Occipital lobe (tissue), 1 donor: ENCODE measurements at regions not wholly inside any gene's neighbourhood (a gene's known extent, or its start where the extent isn't known, plus 50 kb on each side); places are given as distances from the start of the nearest gene placed in this dataset.
"Not testable (repeated sequence)": the region's sequence is repeated elsewhere in the genome, so short reads cannot be mapped to it uniquely, and the experiment has no call there.

Experiments used
- DNase-seq: peaks from one replicate; lab custom pipeline; 2025; lab: John Stamatoyannopoulos, UW

DNA sequence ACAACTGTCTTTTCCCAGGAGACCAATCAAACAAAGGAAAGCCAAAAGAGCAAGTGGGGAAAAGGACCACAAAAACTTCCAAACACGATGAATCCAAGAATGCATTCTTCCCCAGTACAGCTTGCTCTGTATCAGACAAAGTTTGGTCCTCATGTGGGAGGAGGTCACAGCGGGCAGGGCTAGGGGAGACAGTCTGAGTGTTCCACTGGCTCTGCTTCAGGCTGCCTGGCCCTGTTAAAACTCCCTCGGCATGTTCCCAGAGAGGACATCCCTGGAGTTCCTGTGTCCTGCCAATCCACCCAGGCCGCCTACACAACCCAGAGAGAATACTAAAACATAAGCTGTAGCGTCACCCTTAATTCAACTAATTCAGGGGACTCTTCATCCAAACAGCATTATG, 415.1 kb upstream of the DYNLRB2 start:
- DNase-seq: no peak

DNA sequence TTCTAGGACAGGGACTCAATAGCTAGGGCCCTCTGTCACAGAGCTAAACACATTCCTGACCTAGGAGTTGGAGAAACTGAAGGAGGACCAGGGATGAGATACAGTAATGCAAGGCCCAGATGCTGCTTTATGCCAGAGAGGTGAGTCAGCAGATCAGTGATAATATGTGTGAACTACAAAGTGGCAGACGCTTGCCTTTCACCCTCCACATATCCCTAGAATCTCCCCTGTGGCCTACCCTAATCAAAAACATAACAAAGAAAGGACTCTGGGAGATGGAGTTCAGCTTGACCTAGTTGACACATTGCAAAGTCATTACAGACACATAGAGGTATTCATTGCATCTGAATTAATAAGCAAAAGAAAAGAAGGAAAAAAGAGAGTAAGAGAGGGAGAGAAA, 417.6 kb upstream of the DYNLRB2 start:
- DNase-seq: no peak

DNA sequence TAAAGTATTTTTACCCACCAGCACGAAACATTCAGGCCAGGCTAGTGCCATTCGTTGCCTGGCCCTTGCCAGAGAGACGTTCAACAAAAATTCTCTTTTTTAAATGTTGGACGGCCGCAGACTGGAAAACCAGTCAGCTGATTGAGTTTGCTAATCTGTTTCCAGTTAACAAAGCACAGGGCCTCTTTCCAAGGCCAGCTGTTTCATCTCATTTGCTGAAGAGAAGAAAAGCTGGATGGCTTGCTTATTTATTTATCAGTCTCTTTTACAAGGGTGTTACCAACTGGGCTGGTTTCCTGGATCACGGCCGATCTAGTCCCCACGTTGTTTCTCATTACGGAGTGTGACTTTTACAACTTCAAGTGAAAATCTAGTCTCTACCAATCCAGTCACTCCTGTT, 418.7 kb upstream of the DYNLRB2 start:
- DNase-seq: no peak

DNA sequence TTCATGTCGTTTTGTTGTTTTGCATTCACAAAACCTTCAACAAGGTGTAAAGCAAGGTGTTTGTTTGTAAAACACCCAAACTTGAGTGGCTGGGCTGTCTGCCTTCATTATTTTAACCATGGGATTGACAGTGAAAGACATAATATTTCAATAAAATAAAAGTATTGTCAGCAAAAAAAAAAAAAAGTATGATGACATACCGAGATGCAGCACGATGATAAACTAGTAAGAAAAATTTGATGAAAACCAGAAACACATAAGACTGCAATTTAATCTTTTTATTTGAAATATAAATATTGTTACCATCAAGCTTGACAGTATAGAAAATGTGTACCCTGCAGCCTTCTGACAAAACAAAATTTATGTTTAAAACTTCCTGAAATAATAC, 419.3 kb upstream of the DYNLRB2 start:
- DNase-seq: no peak

DNA sequence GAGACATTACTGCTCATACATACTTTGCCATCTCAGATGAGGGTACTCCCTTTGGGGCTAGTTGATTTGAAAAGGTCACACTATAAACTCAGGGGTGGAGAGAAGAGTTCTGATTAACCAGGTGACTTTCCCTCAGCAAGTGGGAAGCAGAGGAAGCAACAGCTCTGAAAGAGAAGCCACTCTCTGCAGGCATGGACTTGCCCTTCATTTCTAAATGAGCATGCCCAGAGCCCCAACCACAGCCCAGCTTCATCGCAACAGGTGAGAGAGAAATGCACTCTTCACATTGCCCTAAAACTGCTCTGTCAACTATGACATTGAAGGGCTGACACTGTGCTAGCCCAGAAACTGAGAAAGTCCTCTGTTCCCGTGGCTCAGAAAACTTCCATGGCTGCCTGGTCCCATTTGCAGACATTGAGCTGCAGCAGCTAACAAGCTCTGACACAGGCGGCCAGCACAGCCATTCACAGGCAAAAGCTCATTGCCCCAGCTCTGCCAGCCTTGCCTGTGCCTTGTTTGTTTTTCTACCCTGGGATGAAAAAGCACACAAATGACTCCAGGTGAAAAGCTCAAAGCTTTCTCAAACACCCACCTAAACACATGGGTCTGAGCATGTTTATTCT, 419.8 kb upstream of the DYNLRB2 start:
- no peak for DNase-seq

DNA sequence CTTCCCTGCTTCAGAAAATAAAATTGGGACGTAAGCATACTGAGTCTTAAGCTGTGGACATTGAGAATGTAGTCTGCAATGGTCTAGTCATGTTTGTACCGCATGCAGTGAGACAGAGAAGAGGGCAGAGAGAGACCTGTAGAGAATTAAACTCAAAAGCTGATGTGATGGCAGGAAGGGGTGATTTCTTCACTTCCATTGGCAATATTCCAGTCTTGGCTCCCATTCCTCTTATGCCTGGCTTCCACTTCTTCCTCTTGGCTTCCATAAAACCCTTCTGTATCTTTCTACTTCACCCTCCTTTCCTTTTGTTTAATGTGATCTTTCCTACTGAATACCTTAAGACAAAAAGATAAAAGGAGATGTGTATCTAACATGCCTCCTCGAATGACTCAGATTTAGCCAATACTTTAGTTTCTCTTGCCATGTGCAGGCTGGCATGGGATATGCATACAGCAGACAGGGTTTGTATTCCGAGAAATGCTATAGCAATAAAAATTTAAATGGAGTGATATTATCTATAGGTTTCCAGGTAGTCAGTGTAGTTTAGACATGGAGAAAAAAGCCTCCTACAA, 423.1 kb upstream of the DYNLRB2 start:
- no peak for DNase-seq

DNA sequence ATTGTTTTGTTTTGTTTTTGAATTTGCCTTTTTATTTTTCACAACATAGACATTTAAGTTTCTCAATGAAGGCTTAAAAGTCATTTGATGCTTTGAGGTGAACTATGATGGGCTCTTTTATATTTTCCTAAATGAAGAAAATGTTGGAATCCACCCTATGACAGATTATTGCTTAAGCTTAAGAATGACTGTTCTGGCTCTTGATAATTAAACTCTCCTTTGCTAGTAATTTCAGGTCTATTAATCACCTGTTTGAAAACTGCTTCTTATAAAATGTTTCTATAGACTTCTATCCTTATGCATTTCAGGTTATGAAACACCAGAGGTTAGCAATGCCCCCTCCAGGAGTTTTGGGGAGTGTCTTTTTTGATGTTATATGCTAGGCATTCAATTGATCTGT, 424.1 kb upstream of the DYNLRB2 start:
- DNase-seq: no peak

DNA sequence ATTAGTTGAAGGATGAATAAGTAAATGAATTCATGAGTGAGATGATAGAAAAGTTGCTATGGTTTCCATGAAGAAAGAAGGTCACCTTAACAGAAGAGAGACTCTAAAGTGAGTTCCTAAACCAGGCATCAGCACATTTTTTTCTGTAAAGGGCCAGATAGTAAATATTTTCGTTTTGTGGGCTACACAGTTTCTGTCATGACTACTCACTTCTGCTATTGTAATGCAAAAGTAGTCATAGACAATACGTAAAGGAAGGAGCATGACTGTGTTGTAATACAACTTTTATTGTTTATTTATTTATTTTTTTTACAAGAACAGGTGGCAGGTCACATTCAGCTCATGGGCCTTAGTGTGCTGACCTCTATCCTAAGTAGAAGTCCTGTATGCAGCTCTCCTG, 426.1 kb upstream of the DYNLRB2 start:
- no peak for DNase-seq

DNA sequence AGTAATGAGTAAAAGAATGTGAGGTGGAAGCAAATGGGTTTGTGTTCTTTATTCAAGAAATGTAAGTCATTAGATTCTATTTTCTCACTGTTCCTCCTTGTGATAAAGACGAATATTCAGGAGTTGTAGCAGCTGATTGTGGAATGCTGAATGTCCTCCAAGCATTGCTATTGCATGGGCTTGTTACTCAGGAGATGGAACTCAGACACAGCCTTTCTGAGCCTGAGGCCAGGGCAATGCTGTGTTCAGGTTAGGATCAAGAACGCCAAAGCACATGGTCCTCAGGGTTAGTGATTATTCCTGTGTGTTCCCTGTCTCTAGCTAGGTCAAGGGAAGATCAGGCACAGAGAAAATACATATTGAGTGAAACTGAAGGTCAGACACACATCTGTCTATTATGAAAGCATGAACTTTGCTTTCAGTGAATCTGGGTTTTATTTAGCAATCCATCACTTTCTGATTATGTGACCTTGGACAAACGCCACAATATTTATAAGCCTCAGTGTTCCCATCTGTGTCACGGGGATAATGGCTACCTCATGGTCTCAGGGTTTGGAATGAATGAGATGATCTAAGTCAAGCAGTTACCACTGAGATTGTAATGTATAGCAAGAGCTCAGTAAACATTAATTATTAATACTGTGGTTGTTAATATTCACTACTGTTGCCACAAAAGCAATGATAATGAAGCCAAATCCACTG, 426.8 kb upstream of the DYNLRB2 start:
- DNase-seq: no peak

DNA sequence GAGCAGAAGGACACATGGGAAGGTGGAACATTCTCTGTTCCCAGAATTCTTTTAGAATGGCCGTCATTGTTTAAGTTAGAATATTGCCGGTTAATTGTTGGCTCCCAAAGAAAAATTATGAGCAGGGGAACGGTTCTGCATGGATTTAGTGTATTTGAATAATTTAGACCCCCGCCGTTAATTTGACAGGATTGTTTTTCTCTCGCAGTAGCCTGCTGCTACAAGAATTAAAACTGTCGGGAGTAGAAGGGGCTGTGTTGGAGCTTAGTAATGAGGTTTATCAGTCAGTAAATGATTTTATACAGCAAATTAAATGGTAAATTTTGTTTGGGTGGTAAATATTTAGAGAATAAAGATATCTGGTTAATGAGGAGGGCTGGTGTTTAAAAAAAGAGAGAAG, 431.2 kb upstream of the DYNLRB2 start:
- DNase-seq: no peak

DNA sequence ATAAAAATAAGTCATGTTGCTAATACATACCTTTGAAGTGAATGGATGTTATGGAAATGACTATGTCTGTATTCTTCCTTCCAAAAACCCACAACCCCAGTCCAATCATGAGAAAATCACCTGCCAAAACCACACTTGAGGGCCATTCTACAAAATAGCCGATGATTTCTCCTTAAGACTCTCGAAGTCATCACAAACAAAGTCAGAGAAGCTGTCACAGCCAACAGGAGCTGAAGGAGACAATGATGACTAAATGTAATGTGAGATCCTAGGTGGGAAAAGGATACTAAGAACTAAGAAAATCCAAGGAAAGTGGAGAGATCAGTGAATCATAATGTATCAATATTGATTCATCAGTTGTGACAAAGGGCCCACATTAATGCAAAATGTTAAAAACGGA, 432.9 kb upstream of the DYNLRB2 start:
- no peak for DNase-seq

DNA sequence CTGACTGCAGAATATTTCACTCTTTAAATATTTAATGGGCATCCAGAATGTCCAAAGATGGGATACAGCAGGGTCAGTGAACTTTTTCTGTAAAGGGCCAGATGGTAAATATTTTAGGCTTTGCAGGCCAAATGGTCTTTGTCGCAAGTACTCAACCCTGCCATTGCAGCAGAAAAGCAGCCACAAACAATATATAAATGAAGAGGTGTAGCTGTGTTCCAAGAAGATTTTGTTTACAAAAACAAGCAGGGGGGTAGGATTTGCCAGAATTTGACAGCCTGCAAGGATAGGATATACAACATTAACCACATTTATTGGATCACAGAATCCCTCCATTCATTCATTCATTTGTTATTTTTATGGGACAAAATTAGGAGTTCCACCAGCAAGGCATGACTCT, 435.0 kb upstream of the DYNLRB2 start:
- DNase-seq: no peak

DNA sequence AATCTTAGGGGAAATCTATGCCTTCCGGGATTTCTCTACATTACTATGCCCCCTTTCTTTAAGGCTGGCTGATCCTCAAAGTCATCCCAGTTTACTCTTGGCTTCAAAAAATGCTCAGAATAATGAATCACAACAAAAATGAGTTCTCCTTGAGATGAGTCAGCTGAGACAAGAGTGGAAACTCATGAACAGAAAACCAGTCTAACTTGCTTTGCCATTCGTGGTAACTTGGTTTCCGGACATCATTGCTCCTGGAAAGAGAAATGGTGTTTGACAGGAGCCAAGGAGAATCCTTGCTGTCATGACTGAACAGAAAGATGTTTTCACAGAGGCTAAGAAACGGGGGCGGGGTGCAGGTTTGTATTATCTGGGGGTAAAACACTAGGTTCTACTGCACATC, 435.6 kb upstream of the DYNLRB2 start:
- no peak for DNase-seq

DNA sequence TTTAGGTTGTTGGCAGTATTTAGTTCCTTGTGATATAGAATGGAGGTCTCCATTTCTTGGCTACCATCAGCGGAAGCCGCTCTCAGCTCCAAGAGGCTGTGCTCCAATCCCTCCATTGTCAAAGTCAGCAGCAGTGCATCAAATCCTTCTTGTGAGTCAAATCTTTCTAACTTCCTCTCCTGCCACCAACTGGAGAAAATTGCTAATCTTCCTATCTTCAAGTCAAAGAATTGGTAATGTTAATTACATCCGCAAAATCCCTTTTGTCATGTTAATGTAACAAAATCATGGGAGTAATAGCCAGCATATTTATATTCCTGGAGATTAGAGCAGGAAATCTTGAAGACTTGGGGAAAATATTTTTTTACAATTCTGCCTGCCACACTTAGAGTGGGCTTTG, 436.4 kb upstream of the DYNLRB2 start:
- no peak for DNase-seq

DNA sequence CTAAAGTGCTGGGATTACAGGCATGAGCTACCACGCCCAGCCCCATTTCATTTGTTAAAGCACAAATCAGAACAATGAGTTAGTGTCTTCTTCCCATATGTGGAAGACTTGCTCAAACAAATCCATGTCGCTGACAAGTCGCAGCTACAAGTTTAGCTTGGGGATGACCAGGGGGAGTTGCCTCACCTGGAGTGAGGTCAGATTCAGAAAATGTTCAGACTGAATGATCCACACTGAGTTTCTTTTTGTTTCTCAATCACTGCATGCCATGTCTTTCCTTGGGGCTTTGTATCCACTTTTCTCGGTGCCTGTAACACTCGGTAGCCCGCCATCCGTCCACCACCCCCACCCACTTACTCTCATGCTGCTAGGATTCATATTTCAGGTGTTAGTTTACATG, 437.3 kb upstream of the DYNLRB2 start:
- DNase-seq: no peak

DNA sequence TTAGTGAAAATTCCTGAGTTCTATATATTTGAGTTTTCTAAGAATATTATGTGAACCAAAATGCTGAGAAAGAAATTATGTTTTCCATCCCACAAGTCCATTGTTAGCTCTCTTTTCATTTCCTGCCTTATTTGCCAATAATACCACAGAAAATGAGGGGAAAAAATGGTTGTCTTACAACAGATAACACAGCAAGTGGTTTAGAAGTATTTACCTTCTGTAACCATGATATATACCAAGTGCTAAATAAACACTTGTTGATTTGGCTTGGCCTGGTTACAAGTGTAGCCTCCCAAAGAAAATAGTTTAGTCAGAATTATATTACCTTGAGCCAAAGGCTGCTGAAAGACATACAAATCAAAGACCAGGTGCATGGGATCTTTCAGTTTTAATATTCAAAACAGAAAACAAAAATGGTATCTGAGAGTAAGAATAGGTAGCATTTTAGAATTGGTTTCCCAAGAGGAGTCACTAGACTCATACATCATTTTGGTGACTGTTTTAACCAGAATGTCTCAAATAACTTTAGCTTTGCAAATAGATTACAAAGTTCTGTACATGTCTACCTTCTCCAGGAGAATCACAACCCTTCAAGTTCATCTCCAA, 439.8 kb upstream of the DYNLRB2 start:
- DNase-seq: no peak

DNA sequence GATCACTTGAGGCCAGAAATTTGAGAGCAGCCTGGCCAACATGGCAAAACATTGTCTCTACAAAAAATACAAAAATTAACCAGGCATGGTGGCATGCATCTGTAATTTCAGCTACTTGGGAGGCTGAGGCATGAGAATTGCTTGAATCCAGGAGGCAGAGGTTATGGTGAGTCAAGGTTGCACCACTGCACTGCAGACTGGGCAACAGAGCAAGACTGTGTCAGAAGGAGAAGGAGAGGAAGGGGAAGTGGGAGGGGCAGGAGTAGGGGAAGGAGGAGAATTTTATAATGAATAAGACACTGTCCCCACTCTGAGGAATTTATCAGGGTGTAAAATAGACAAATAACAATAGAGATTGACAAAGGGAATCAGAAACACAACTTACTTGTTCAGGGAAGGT, 440.6 kb upstream of the DYNLRB2 start:
- DNase-seq: no peak

DNA sequence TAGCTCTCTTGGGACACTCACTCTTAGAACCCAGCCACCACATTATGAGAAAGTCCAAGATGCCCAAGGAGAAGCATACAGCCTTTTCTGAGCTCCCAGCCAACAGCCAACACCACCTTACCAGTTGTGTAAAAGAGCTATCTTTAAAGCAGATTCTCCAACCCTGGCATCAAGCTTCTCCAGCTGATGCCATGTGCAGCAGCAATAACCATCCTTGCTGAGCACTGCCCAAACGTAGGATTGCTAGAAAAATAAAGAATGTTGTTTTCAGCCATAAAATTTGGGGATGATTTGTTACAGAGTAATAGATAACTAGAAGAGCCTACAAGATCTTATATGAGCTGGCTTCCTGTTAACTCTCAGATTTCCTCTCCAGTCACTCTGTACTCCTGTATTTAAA, 443.7 kb upstream of the DYNLRB2 start:
- no peak for DNase-seq

DNA sequence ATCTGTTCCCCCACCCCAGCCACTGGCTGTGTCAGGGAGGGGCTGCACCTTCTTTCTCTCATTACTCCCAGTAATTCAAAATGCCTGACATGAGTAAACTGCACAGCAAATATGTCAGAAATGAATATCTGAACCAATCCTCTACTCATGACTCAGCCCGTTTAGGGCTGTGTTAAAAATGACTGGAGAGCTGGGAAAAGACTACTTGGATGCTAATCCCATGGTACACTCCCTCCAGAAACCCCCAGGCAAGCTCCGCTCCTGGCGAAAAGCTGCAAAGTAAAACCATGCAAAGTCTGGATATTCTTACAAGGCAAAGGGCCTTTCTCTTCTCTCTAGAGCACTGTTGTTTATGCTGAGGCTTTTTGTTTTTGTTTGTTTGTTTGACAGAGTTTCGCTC, 448.1 kb upstream of the DYNLRB2 start:
- no peak for DNase-seq

DNA sequence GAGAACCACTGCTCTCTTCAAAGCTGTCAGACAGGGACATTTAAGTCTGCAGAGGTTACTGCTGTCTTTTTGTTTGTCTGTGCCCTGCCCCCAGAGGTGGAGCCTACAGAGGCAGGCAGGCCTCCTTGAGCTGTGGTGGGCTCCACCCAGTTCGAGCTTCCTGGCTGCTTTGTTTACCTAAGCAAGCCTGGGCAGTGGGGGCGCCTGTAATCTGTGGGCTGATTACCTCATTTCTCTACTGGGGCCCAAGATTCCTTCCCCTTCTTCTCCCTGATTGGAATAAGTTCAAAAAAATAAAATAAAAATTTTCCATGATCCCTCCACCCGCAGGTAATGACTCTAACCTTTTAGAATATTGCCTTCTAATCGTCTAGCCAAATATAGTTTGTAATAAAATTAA, 449.3 kb upstream of the DYNLRB2 start:
- DNase-seq: not testable (repeated sequence)

DNA sequence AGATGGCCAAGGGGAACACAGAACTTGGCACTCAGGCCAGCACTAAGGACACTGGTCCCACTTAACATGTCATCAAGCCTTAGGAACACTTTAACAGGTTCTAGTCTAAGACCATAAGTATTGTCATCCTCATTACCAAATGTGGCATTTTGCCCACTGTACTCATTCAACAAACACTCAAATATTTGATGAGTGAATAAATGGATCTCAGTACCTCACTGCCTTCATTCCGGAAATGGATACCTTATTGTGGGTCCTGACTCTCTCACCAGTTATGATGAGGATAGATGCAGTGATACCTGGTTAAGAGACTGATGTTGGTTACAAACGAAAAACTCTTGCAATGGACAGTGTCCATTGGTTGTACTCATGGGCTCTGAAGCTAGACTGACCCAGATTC, 455.2 kb upstream of the DYNLRB2 start:
- no peak for DNase-seq

DNA sequence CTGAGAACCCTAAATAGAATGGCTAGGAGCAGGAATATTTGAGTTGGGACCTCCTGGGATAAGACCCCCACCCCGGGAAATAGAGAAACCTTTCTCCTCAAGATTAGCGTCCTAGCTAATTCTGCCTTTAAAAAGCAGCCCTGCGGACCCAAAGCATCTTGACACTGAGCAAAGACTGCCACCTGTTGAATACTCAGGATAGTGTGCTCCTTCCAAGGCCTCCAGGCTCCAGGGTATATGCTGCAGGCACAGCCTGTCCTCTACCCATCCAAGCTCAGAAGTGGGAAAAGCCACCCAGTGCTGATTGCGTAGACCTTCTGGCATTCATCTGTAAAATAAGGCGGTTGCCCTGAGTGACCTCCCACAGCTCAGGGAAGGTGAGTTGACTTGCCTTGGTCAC, 456.2 kb upstream of the DYNLRB2 start:
- no peak for DNase-seq

DNA sequence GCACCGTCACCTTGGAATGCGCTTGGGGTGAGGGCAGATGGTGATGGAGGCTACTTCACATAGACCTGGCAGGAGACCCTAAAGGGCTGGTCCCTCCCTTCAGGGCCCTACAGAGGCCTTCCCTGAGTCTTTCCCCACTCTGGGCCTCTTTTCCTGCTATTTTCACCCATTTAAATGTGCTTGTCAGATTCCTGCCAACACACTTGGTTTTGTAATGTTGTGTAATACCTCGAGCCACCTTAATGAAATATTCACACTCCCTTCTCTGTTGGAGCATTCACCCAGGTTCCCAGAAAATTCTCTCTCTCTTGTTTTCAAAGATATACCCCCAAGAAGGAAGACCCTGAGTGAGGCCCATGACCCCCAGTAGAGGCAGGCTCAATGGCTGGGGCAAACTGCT, 456.6 kb upstream of the DYNLRB2 start:
- DNase-seq: no peak
